WTC11 (cell line): ENCODE measurements at regions not wholly inside any gene's neighbourhood (a gene's known extent, or its start where the extent isn't known, plus 50 kb on each side); places are given as distances from the start of the nearest gene placed in this dataset.

Experiments used
- ATAC-seq: fragments of 200-7000 bp; cut with Tn5 transposase; 2 replicates; pipeline ENCODE4 v1.10.0; 2021; ENCODE audit warnings: mild to moderate bottlenecking, moderate library complexity
- CTCF ChIA-PET: fragments of 300-600 bp; sonication (Branson Sonifier 250); formaldehyde crosslinking; loops from one replicate; lab custom pipeline; 2021; ENCODE audit warnings: antibody characterized with exemption; lab: Charles Lee
- POLR2A ChIA-PET: fragments of 350-600 bp; sonication (Branson Sonifier 250); formaldehyde crosslinking; loops from one replicate; lab custom pipeline; 2021; ENCODE audit warnings: antibody characterized with exemption; lab: Charles Lee
- DNase-seq: peaks from one replicate; pipeline ENCODE4 v3.0.0; 2021; ENCODE audit warnings: low spot score
- H3K27ac Mint-ChIP-seq: 2 replicates; pipeline ENCODE4 v1.8.0; 2021; ENCODE audit warnings: mixed read lengths
- H3K27me3 Mint-ChIP-seq: 2 replicates; pipeline ENCODE4 v1.8.0; 2021; ENCODE audit warnings: low read depth, mild to moderate bottlenecking, moderate library complexity, mixed read lengths
- H3K36me3 Mint-ChIP-seq: 2 replicates; pipeline ENCODE4 v1.8.0; 2021; ENCODE audit warnings: mixed read lengths
- H3K4me1 Mint-ChIP-seq: 2 replicates; pipeline ENCODE4 v1.8.0; 2022; ENCODE audit warnings: mixed read lengths
- H3K4me3 Mint-ChIP-seq: 2 replicates; pipeline ENCODE4 v1.8.0; 2021; ENCODE audit warnings: mild to moderate bottlenecking, moderate library complexity, mixed read lengths
- H3K9me3 Mint-ChIP-seq: 2 replicates; pipeline ENCODE4 v1.8.0; 2021; ENCODE audit warnings: mixed read lengths
- ARID4B ChIP-seq: sonication (generic); formaldehyde crosslinking; IDR thresholded peaks from 2 replicates; pipeline ENCODE4 v1.8.0; 2023; ENCODE audit warnings: missing genetic modification reagents, mild to moderate bottlenecking, borderline replicate concordance
- CREB1 ChIP-seq: sonication (generic); formaldehyde crosslinking; IDR thresholded peaks from 2 replicates; pipeline ENCODE4 v1.8.0; 2023; ENCODE audit warnings: mild to moderate bottlenecking, missing genetic modification reagents
- CREM ChIP-seq: sonication (generic); formaldehyde crosslinking; IDR thresholded peaks from 2 replicates; pipeline ENCODE4 v1.8.1; 2022; ENCODE audit warnings: mild to moderate bottlenecking, missing genetic modification reagents, moderate library complexity
- ELF4 ChIP-seq: sonication (generic); formaldehyde crosslinking; IDR thresholded peaks from 2 replicates; pipeline ENCODE4 v1.8.1; 2022; ENCODE audit warnings: low read depth, mild to moderate bottlenecking, moderate library complexity, missing genetic modification reagents
- ETV6 ChIP-seq: sonication (generic); formaldehyde crosslinking; IDR thresholded peaks from 2 replicates; pipeline ENCODE4 v1.8.1; 2022; ENCODE audit warnings: mild to moderate bottlenecking, missing genetic modification reagents
- JAZF1 ChIP-seq: fragments of 250-450 bp; sonication (Bioruptor Pico); IDR thresholded peaks from 2 replicates; pipeline ENCODE4 v1.9.0; 2021; ENCODE audit warnings: moderate library complexity, mild to moderate bottlenecking, inconsistent platforms
- KAT7 ChIP-seq: sonication (generic); formaldehyde crosslinking; IDR thresholded peaks from 2 replicates; pipeline ENCODE4 v1.8.1; 2023; ENCODE audit warnings: missing genetic modification reagents, mild to moderate bottlenecking, borderline replicate concordance
- NR1H2 ChIP-seq: sonication (generic); formaldehyde crosslinking; IDR thresholded peaks from 2 replicates; pipeline ENCODE4 v1.9.0; 2021; ENCODE audit warnings: mild to moderate bottlenecking, moderate library complexity, missing genetic modification reagents
- OVOL2 ChIP-seq: fragments of 250-450 bp; sonication (Bioruptor Pico); IDR thresholded peaks from 2 replicates; pipeline ENCODE4 v1.9.0; 2021; ENCODE audit warnings: mild to moderate bottlenecking, borderline replicate concordance
- TP53 ChIP-seq: sonication (generic); formaldehyde crosslinking; IDR thresholded peaks from 2 replicates; pipeline ENCODE4 v1.8.1; 2023; ENCODE audit warnings: mild to moderate bottlenecking, missing genetic modification reagents
- ZBTB43 ChIP-seq: sonication (generic); formaldehyde crosslinking; IDR thresholded peaks from 2 replicates; pipeline ENCODE4 v1.8.1; 2023; ENCODE audit warnings: mild to moderate bottlenecking, missing genetic modification reagents
- ZNF121 ChIP-seq: sonication (generic); formaldehyde crosslinking; IDR thresholded peaks from 2 replicates; pipeline ENCODE4 v1.8.0; 2023; ENCODE audit warnings: missing genetic modification reagents
- ZNF232 ChIP-seq: sonication (generic); formaldehyde crosslinking; IDR thresholded peaks from 2 replicates; pipeline ENCODE4 v1.8.0; 2022; ENCODE audit warnings: mild to moderate bottlenecking, missing genetic modification reagents
- ZNF317 ChIP-seq: sonication (generic); formaldehyde crosslinking; IDR thresholded peaks from 2 replicates; pipeline ENCODE4 v1.8.1; 2023; ENCODE audit warnings: low read depth, mild to moderate bottlenecking, moderate library complexity, missing genetic modification reagents, borderline replicate concordance
- TF ChIP-seq, protein P1 (sequence below): sonication (generic); formaldehyde crosslinking; IDR thresholded peaks from 2 replicates; pipeline ENCODE4 v1.8.0; 2022; ENCODE audit warnings: mild to moderate bottlenecking, missing genetic modification reagents
- TF ChIP-seq, protein P2 (sequence below): fragments of 250-450 bp; sonication (Bioruptor Pico); IDR thresholded peaks from 2 replicates; pipeline ENCODE4 v1.9.0; 2021; ENCODE audit warnings: moderate library complexity, mild to moderate bottlenecking, inconsistent platforms, borderline replicate concordance

GRCh38 chr16:72532906-72533410 is 361.0 kb upstream of the PMFBP1 start (continued):
- TF ChIP-seq, protein P1, sequence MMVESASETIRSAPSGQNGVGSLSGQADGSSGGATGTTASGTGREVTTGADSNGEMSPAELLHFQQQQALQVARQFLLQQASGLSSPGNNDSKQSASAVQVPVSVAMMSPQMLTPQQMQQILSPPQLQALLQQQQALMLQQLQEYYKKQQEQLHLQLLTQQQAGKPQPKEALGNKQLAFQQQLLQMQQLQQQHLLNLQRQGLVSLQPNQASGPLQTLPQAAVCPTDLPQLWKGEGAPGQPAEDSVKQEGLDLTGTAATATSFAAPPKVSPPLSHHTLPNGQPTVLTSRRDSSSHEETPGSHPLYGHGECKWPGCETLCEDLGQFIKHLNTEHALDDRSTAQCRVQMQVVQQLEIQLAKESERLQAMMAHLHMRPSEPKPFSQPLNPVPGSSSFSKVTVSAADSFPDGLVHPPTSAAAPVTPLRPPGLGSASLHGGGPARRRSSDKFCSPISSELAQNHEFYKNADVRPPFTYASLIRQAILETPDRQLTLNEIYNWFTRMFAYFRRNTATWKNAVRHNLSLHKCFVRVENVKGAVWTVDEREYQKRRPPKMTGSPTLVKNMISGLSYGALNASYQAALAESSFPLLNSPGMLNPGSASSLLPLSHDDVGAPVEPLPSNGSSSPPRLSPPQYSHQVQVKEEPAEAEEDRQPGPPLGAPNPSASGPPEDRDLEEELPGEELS: no peak
- TF ChIP-seq JAZF1 (CRISPR knock-in tag): no peak
- no peak for TF ChIP-seq ELF4 (CRISPR knock-in tag)

- Mint-ChIP-seq H3K27ac (no peak overlapping the region), H3K9me3 (peaks cover 53% of the 10 kb centered on the region), H3K27me3 (no peaks in the 10 kb centered on the region), H3K36me3 (peaks cover 36% of the 10 kb centered on the region), H3K4me3 (no peak overlapping the region), H3K4me1 (peaks cover 5% of the 10 kb centered on the region)
- CTCF ChIA-PET: interaction anchor here (0.6 kb wide), 1 partner anchor 123 kb away, joined by 5 read pairs; no protein-coding TSS in a partner anchor
- POLR2A ChIA-PET: no interaction called here
- DNase-seq (no peak), ATAC-seq (no peak)
- TF ChIP-seq ZNF317 (CRISPR knock-in tag) (no peak), ZNF232 (CRISPR knock-in tag) (no peak), KAT7 (CRISPR knock-in tag) (no peak), ETV6 (CRISPR knock-in tag) (no peak), CREM (CRISPR knock-in tag) (no peak), OVOL2 (CRISPR knock-in tag) (no peak), CREB1 (CRISPR knock-in tag) (no peak), ARID4B (CRISPR knock-in tag) (no peak), ZBTB43 (no peak), ZNF121 (no peak), TP53 (CRISPR knock-in tag) (no peak), NR1H2 (no peak)
- TF ChIP-seq, protein P1: no peak
- TF ChIP-seq, protein P2, sequence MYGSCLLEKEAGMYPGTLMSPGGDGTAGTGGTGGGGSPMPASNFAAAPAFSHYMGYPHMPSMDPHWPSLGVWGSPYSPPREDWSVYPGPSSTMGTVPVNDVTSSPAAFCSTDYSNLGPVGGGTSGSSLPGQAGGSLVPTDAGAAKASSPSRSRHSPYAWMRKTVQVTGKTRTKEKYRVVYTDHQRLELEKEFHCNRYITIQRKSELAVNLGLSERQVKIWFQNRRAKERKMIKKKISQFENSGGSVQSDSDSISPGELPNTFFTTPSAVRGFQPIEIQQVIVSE (CRISPR knock-in tag): no peak
Observed at GRCh38 chr16:72530434-72530833, 358.5 kb upstream of the PMFBP1 start.
